HG03064 (cell line): ENCODE measurements at regions not wholly inside any gene's neighbourhood (a gene's known extent, or its start where the extent isn't known, plus 50 kb on each side); places are given as distances from the start of the nearest gene placed in this dataset.
"Not testable (repeated sequence)": the region's sequence is repeated elsewhere in the genome, so short reads cannot be mapped to it uniquely, and the experiment has no call there.

Experiments
- ATAC-seq: cut with Tn5 transposase; IDR thresholded peaks from one replicate; pipeline ENCODE4 v1.9.1; 2021; ENCODE audit warnings: low read depth; ENCODE audit not compliant: unreplicated experiment

DNA sequence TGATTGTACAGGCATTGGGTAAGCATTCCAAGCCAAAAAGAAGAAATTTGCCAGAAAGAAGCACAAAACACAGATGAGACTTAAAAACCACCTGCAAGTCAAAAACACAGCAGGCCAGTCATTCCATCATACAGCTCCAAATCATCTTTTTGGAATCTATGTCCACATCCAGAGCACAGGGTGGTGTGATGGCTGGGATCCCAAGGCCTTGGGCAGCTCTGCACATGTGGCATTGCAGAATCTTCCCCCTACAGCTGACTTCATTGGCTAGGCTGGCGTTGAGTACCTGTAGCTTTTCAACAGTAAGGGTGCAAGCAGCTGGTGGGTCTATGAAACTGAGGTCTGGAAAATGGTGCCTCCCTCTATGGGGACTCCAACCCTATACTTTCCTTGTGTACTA is 236.7 kb downstream of the CWH43 start:
- not testable (repeated sequence) for ATAC-seq

DNA sequence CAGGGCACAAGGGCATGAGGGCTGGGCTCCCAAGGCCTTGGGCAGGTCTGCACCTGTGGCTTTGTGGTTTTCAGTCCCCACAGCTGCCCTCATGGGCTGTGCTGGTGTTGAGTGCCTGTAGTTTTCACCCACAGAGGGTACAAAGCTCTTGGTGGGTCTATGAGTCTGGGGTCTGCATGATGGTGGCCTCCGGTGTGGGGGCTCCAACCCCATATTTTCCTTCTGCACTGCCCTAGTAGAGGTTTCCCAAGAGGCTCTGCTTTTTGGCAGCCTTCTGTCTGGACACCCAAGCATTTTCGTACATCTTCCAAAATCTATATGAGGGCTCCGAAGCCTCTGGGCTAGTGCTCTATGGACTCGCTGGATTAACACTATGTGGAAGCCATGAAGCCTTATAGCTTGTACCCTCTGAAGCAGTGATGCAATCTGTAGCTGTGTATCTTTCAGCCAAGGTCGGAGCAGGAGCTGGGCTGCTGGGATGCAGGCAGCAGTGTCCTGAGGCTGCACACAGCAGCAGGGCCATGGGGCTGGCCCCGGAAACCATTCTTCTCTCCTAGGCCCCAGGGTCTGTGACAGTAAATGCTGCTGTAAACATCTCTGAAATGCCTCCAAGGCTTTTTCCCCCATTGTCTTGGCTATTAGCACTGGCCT is 240.3 kb downstream of the CWH43 start:
- ATAC-seq = not testable (repeated sequence)

- not testable (repeated sequence) for ATAC-seq
These were observed 241.9 kb downstream of the CWH43 start for GRCh38 chr4:49227941-49228340.

DNA sequence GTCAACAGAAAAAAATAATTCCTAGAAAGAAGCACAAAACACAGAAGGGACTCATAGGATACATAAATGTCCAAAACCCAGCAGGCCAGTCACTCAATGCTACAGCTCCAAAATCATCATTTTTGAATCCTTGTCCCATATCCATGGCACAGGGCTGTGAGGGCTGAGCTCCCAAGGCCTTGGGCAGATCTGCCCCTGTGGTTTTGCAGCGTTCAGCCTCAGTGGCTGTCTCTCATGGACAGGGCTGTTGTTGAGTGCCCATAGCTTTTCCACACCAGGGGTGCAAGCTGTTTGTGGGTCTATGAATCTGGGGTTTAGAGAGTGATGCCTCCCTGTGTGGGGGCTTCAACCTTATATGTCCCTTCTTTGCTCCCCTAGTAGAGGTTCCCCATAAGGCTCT is 243.2 kb downstream of the CWH43 start:
- ATAC-seq = not testable (repeated sequence)

GRCh38 chr4:49229713-49230112 is 243.6 kb downstream of the CWH43 start:
- ATAC-seq = not testable (repeated sequence)

DNA sequence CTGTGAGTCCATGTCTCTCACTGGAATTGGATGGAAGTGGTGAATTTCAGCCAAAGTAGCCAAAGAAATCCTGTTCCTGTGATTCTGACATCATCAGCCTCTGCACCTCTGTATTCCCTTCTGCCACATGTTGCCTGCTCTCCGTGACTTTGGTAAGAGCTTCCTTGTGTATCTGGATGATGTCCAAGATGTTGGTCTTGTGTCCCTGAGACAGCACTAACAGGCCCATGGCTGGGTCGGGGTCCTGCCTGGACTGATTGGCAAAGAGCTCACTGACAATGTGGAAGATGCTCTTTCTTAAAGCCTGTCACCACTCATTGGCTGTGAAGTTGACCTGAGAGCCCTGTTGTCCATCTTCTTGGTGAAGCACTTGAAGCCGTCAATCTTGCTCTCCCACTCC is 247.3 kb downstream of the CWH43 start:
- not testable (repeated sequence) for ATAC-seq

GRCh38 chr4:49233749-49234148 is 247.7 kb downstream of the CWH43 start:
- ATAC-seq = not testable (repeated sequence)

DNA sequence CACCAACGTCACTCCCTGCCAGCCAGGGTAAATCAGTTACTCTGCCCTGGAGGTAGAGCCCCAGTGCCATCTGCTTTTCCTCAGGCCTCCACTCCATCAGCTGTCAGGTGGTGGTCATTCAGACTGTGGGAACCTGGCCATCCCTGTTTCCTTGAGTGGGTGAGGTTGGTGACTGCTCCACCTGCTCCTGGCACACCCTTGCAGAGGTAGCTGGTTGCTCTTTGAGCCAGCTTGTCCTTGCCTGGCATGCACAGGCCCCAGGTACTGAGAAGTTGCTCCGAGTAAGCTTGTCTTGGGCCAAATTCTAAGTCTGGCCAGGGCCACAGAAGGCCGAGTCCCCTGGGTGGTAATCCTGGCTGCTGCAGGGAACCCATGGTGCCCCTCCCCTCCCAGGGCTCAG is 248.3 kb downstream of the CWH43 start:
- not testable (repeated sequence) for ATAC-seq

DNA sequence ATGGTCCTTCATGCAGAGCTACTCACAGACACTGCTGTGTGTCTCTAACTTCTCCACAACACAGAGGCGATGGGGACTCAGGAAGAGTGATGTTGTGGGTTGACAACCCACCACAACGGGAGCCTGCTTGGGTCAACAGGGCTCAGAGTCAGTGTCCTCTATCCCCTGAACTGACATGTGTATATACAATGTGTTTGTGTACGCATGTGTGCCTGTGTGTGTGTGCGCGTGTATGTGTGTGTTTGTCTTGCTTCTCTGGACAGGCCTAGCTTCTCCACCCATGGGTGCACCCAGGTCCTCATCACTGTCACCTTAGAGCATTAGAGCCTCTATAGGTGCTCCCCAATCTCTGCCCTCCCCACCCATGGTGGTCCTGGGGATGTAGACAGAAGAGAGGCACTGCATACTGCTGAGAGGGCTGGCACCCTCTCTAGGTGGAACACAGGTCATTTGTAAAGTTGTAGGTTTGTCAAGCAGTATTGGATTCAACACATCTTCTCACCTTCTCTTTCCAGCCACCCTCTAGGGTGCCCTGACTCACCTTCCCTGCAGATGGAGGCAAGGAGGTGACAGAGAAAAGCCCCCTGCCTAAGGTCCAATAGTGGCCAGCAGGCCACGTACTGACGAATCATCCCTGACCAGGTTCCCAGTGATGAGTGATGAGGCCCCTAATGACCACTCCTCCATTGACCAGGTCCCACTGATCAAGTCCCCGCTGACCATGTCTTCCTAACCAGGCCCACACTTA is 249.5 kb downstream of the CWH43 start:
- ATAC-seq = not testable (repeated sequence)

DNA sequence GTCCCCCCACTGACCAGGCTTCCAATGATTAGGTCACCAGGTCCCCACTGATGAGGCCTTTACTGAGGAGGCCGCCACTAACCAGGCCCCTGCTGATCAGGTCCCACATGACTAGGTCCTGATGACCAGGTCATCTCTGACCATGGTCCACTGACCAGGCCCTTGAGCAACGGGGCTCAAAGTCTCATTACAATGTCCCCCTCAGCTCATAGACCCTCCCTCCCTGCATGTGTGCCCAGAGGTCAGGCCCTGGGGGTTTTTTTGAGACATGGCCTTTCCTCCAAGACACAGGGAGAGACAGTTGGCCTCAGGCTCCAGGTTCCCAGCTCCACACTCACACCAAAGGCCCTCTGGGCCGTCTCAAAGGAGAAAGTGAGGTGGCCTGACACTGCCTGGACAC is 250.4 kb downstream of the CWH43 start:
- not testable (repeated sequence) for ATAC-seq

DNA sequence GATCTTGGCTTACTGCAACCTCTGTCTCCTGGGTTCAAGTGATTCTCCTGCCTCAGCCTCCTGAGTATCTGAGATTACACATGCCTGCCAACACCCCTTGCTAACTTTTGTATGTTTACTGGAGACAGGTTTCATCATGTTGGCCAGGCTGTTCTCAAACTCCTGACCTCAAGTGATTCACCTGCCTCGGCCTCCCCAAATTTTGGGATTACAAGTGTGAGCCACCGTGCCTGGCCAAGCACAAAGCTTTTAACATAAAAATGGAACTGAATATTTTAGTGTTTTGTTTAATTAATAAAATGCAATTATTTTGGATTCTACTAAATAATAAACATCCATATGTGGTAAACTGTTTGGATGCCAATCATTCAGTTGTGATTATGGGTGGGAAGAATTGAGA is 255.2 kb downstream of the CWH43 start:
- ATAC-seq = not testable (repeated sequence)

DNA sequence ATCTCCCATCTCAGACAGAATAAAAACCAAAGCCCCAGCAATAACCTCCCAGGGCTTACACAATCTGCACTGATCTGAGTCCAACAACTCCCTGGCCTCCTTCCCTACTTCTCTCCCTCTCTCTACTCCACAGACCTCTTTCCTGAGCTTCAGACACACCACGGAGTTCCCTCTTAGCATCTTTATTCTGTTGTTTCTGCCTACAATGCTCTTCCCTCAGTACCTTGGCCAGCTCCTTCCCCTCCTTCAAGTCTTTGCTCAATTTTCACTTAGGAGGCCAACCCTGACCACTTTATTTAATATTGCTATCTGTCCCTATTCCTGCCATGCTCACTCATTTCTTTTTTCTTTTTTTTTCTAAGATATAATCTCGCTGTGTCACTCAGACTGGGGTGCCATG is 276.7 kb downstream of the CWH43 start:
- not testable (repeated sequence) for ATAC-seq

DNA sequence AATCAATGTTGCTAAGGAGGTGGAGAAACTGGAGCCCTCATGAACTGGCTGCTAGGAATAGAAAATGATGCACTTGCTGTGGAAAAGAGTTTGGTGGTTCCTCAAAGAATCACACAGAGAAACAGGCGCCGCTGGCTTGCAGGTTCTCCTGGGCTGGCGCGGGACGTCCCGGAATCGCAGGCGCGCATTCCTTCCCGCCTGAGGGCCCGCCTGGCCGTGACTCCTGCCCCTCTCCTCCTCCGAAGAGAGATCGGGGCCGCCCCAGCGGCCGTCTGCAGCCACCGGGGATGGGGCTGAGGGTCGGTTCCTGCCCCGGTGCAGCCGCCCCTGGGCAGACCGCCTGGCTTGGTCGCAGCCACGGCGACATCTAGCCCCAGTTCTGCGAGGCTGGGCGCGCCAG is 284.4 kb downstream of the CWH43 start:
- not testable (repeated sequence) for ATAC-seq

DNA sequence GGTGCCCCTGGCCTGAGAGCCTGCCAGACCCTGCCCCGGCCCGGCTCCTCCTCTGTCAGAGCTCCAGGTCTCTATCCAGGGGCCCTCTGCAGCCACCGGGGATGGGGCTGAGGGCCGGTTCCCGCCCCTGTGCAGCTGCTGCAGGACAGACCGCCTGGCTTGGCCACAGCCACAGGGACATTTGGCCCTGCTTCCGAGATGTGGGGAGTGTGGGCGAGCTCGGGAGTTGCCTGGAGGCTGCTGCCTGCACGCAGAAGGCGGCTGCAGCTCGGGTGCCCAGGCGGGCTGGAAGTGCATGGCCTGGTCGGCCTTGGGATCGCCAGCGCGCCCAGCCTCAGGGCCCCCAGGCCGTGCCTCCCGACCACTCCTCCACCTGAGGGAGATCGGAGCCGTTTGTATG is 284.8 kb downstream of the CWH43 start:
- ATAC-seq = not testable (repeated sequence)

- not testable (repeated sequence) for ATAC-seq
These were observed 299.8 kb downstream of the CWH43 start for GRCh38 chr4:49285905-49286304.

DNA sequence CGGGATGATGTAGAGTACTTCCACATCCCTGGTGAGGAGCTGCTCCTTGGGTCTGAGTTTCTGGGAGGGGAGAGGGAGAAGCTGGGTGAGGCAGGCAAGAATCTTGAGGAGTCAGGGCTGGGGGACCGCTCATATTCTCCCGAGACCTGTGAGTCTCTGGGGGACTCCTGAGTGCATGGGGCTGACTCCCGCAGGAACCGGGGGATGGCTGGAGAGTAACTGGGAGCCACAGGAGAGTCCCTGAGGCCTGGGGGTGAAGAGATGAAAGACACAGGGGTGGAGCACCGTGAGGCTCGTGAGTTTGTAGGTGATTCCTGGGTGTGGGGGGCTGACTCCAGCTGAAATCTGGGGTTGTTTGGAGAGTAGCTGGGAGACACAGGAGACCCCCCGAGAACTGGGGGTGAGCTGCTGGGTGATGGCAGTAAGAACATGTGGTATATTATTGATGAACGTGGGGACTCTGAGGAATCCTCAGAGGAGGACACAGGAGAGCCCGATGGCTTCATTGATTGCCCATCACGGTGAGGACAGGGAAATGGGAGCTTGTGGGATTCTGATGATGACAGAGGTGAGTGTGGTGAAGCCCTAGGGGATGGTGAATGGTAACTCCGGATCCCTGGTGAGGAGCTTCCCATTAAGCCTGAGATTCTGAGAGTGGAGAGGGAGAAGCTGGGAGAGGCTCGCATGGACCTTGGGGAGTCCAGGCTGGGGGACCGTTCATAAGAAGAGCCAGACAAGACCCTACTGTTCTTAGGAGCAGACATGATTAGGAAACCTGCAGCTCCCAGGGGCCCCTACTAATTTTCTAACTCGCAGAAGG is 301.1 kb downstream of the CWH43 start:
- ATAC-seq = not testable (repeated sequence)

- not testable (repeated sequence) for ATAC-seq
These were observed 301.8 kb downstream of the CWH43 start for GRCh38 chr4:49287893-49288292.

DNA sequence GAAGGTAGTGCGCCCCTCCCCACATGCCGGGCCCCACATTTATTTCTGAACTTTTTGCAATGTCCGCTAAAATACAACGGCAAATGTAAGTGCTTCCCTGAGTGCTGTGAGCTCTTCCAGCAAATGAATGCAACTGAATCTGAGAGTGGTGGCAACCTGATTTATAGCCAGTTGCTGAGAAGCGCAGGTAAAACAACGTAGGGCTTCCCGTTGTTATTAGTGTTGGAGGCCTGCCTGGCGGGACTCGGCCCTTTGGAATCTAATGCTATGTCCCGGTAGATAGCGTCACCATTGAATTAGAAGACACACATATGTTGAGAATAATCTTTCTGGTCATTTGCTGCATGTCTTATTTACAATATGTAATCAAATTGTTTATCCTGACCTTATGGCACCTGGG is 302.7 kb downstream of the CWH43 start:
- ATAC-seq = not testable (repeated sequence)

DNA sequence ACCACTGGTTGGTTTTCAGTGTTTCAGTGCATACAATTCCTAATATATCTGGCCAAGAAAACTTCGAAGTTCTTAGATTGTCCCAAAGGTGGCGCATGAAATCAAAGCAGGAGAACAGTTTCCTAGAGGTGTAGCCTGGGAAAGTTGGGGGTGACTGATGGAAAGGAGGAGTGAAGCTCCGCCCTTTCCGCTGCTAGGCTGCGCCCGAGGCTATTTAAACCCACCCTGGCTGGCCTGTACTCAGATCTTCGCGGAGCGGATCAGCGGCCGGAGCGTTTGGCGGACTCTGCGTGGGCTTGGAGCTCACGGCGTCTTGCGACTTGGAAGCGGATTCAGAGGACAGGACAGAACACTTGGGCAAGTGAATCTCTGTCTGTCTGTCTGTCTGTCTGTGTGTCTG is 328.7 kb downstream of the CWH43 start:
- ATAC-seq = not testable (repeated sequence)

DNA sequence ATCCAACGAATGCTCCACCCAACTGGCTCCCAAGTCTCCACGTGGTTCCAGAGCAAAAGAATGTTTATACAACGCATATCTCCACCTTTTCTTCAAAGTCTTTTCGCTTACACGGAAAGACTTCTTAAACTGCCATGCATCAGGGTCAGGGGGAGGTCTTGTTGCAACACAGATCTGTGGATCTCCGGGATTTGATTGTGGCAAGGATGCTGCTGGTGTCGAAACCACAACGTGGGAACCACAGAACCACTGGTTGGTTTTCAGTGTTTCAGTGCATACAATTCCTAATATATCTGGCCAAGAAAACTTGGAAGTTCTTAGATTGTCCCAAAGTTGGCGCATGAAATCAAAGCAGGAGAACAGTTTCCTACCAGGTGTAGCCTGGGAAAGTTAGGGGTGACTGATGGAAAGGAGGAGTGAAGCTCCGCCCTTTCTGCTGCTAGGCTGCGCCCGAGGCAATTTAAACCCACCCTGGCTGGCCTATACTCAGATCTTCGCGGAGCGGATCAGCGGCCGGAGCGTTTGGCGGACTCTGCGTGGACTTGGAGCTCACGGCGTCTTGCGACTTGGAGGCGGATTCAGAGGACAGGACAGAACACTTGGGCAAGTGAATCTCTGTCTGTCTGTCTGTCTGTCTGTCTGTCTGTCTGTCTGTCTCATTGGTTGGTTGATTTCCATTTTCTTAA is 334.8 kb downstream of the CWH43 start:
- not testable (repeated sequence) for ATAC-seq
